SK-N-SH (cell line): ENCODE measurements at regions not wholly inside any gene's neighbourhood (a gene's known extent, or its start where the extent isn't known, plus 50 kb on each side); places are given as distances from the start of the nearest gene placed in this dataset.

ENCODE experiments used
- CTCF ChIA-PET: fragments of 300-600, 350-600 bp; formaldehyde crosslinking; extraction: SDS; loops from one replicate; lab custom pipeline; 2021; lab: Yijun Ruan, JAX
- POLR2A ChIA-PET: fragments of 350-600 bp; sonication (Branson Sonifier 250); formaldehyde crosslinking; extraction: SDS; loops from one replicate; lab custom pipeline; 2020; ENCODE audit warnings: antibody characterized with exemption, inconsistent platforms; lab: Yijun Ruan, JAX
- DNase-seq: peaks from one replicate; pipeline ENCODE4 v3.0.0; 2012
- H2AFZ ChIP-seq: fragments of 200-600 bp; sonication (generic); 2 replicates; pipeline ENCODE4 v1.8.1; 2016; ENCODE audit warnings: antibody characterized with exemption, mild to moderate bottlenecking, low read depth
- H3F3A ChIP-seq: fragments of 200-600 bp; sonication (generic); replicated peaks from 2 replicates; pipeline ENCODE3; 2016; ENCODE audit warnings: antibody characterized with exemption, mild to moderate bottlenecking; ENCODE audit not compliant: insufficient read depth
- H3K27ac ChIP-seq, 2 experiments: fragments of 200-500 bp in 1 of 2; fragments of 200-600 bp in 1 of 2; sonication (Bioruptor generic) in 1 of 2; sonication (generic), shearing (Covaris generic) in 1 of 2; 2 replicates each; pipeline versions ENCODE4 v1.5.1 to v1.6.1; 2014 to 2016; ENCODE audit warnings: low read depth in 2 of 2, inconsistent platforms in 1 of 2, low read length in 1 of 2, mild to moderate bottlenecking in 1 of 2, mixed read lengths in 1 of 2
- H3K27me3 ChIP-seq: fragments of 200-600 bp; sonication (generic), shearing (Covaris generic); 2 replicates; pipeline ENCODE4 v1.6.1; 2016; ENCODE audit warnings: mixed run types; ENCODE audit not compliant: insufficient read depth
- H3K36me3 ChIP-seq, 2 experiments: fragments of 200-500 bp in 1 of 2; fragments of 200-600 bp in 1 of 2; sonication (Bioruptor generic) in 1 of 2; sonication (generic) in 1 of 2; replicated peaks in 1 of 2; 2 replicates each; pipeline versions ENCODE3 to v1.5.1; 2014 to 2016; ENCODE audit warnings: low read length in 1 of 2, mild to moderate bottlenecking in 1 of 2; ENCODE audit not compliant: insufficient read depth in 2 of 2, control insufficient read depth in 1 of 2
- H3K4me1 ChIP-seq, 2 experiments: fragments of 200-500 bp in 1 of 2; fragments of 200-600 bp in 1 of 2; sonication (Bioruptor generic) in 1 of 2; sonication (generic), shearing (Covaris generic) in 1 of 2; 2 replicates each; pipeline versions ENCODE4 v1.5.1 to v1.6.1; 2014 to 2016; ENCODE audit warnings: low read depth in 1 of 2, low read length in 1 of 2, mixed run types in 1 of 2; ENCODE audit not compliant: insufficient read depth in 2 of 2, control insufficient read depth in 1 of 2
- H3K4me2 ChIP-seq: fragments of 200-600 bp; sonication (generic), shearing (Covaris generic); 2 replicates; pipeline ENCODE4 v1.6.1; 2017; ENCODE audit warnings: mixed run types
- H3K4me3 ChIP-seq, 2 experiments: fragments of 200-500 bp in 1 of 2; fragments of 200-600 bp in 1 of 2; sonication (Bioruptor generic) in 1 of 2; sonication (generic), shearing (Covaris generic) in 1 of 2; 2 replicates each; pipeline versions ENCODE4 v1.5.1 to v1.8.1; 2014 to 2016; ENCODE audit warnings: low read depth in 2 of 2, inconsistent platforms in 1 of 2, low read length in 1 of 2, mild to moderate bottlenecking in 1 of 2, mixed read lengths in 1 of 2, moderate library complexity in 1 of 2
- H3K79me2 ChIP-seq: fragments of 200-600 bp; sonication (generic); 2 replicates; pipeline ENCODE4 v1.8.1; 2017; ENCODE audit warnings: mild to moderate bottlenecking; ENCODE audit not compliant: insufficient read depth
- H3K9ac ChIP-seq: fragments of 200-600 bp; sonication (generic); 2 replicates; pipeline ENCODE4 v1.6.1; 2017; ENCODE audit warnings: mixed run types
- H3K9me2 ChIP-seq: fragments of 200-600 bp; sonication (generic); 2 replicates; pipeline ENCODE4 v1.6.1; 2017; ENCODE audit warnings: mixed run types
- H3K9me3 ChIP-seq: fragments of 200-600 bp; sonication (generic); 2 replicates; pipeline ENCODE4 v1.6.1; 2017; ENCODE audit warnings: mixed run types, mild to moderate bottlenecking, moderate library complexity
- H4K20me1 ChIP-seq: fragments of 200-600 bp; sonication (generic); 2 replicates; pipeline ENCODE4 v1.6.1; 2017; ENCODE audit warnings: mild to moderate bottlenecking, mixed run types; ENCODE audit not compliant: insufficient read depth
- CHD2 ChIP-seq: fragments of 150-350 bp; IDR thresholded peaks from 2 replicates; pipeline ENCODE4 v1.6.1; 2018; ENCODE audit warnings: low read length; ENCODE audit not compliant: partially characterized antibody
- ELF1 ChIP-seq: IDR thresholded peaks from 2 replicates; pipeline ENCODE4 v1.4.0; 2012
- EP300 ChIP-seq, 2 experiments: IDR thresholded peaks; 2 replicates each; pipeline versions ENCODE4 v1.4.0 to v1.6.1; 2012; ENCODE audit warnings: borderline replicate concordance in 1 of 2, low read depth in 1 of 2, low read length in 1 of 2
- EZH2phosphoT487 ChIP-seq: fragments of 200-600 bp; sonication (generic); IDR thresholded peaks from 2 replicates; pipeline ENCODE4 v1.6.1; 2017; ENCODE audit warnings: low read depth, mixed run types, mild to moderate bottlenecking, antibody characterized with exemption, moderate library complexity, borderline replicate concordance
- FOXJ3 ChIP-seq: sonication (generic); formaldehyde crosslinking; IDR thresholded peaks from 2 replicates; pipeline ENCODE4 v1.5.1; 2020; ENCODE audit warnings: mild to moderate bottlenecking, missing genetic modification reagents
- FOXM1 ChIP-seq: IDR thresholded peaks from 2 replicates; pipeline ENCODE4 v1.4.0; 2012; ENCODE audit warnings: low read depth, mild to moderate bottlenecking
- GABPA ChIP-seq: IDR thresholded peaks from 2 replicates; pipeline ENCODE4 v1.4.0; 2012; ENCODE audit warnings: low read depth, mild to moderate bottlenecking
- GATA2 ChIP-seq: sonication (generic); formaldehyde crosslinking; IDR thresholded peaks from 2 replicates; pipeline ENCODE4 v1.5.0; 2020; ENCODE audit warnings: mild to moderate bottlenecking, missing genetic modification reagents
- JUND ChIP-seq: IDR thresholded peaks from 2 replicates; pipeline ENCODE4 v1.4.0; 2012
- MXI1 ChIP-seq: IDR thresholded peaks from 2 replicates; pipeline ENCODE4 v1.6.1; 2012; ENCODE audit warnings: mild to moderate bottlenecking, low read depth, low read length, improper control_type of control experiment
- NFIC ChIP-seq: IDR thresholded peaks from 2 replicates; pipeline ENCODE4 v1.4.0; 2012; ENCODE audit warnings: borderline replicate concordance
- NRF1 ChIP-seq: IDR thresholded peaks from 2 replicates; pipeline ENCODE4 v1.6.1; 2012; ENCODE audit warnings: low read depth, mild to moderate bottlenecking, low read length
- POLR2AphosphoS5 ChIP-seq: IDR thresholded peaks from 2 replicates; pipeline ENCODE4 v1.6.1; 2012; ENCODE audit warnings: low read depth, low read length
- RCOR1 ChIP-seq: fragments of 150-350 bp; IDR thresholded peaks from 2 replicates; pipeline ENCODE4 v1.6.1; 2017; ENCODE audit warnings: antibody characterized with exemption, low read length
- RFX5 ChIP-seq: IDR thresholded peaks from 2 replicates; pipeline ENCODE4 v1.6.1; 2012; ENCODE audit warnings: mild to moderate bottlenecking, improper control_type of control experiment, low read length
- RXRA ChIP-seq: IDR thresholded peaks from 2 replicates; pipeline ENCODE4 v1.4.0; 2012; ENCODE audit warnings: low read depth, mild to moderate bottlenecking, borderline replicate concordance
- SIN3A ChIP-seq: IDR thresholded peaks from 2 replicates; pipeline ENCODE4 v1.6.1; 2012; ENCODE audit warnings: low read depth, mild to moderate bottlenecking, low read length, moderate library complexity, borderline replicate concordance
- TAF1 ChIP-seq: IDR thresholded peaks from 2 replicates; pipeline ENCODE4 v1.6.1; 2012; ENCODE audit warnings: low read depth, mild to moderate bottlenecking, low read length, moderate library complexity, borderline replicate concordance
- TEAD4 ChIP-seq: IDR thresholded peaks from 2 replicates; pipeline ENCODE4 v1.4.0; 2012; ENCODE audit warnings: mild to moderate bottlenecking, borderline replicate concordance; ENCODE audit not compliant: insufficient read depth
- YY1 ChIP-seq: IDR thresholded peaks from 2 replicates; pipeline ENCODE4 v1.4.0; 2012; ENCODE audit warnings: low read depth, mild to moderate bottlenecking
- WGBS: methylation state at CpG from one replicate; pipeline ENCODE4 v1.1.6; 2017; ENCODE audit warnings: low lambda C conversion rate; 5-methylcytosine and 5-hydroxymethylcytosine counted together
- TF ChIP-seq, protein P1 (sequence below): fragments of 200-600 bp; sonication (generic); IDR thresholded peaks from 2 replicates; pipeline ENCODE4 v1.6.1; 2017; ENCODE audit warnings: antibody characterized with exemption, mild to moderate bottlenecking, moderate library complexity
- TF ChIP-seq, protein P2 (sequence below): fragments of 150-350 bp; IDR thresholded peaks from 2 replicates; pipeline ENCODE4 v1.6.1; 2016; ENCODE audit warnings: mild to moderate bottlenecking, low read depth, low read length
- TF ChIP-seq, protein P3 (sequence below): fragments of 150-350 bp; IDR thresholded peaks from 2 replicates; pipeline ENCODE4 v1.6.1; 2017; ENCODE audit warnings: antibody characterized with exemption, low read length, low read depth, borderline replicate concordance
- TF ChIP-seq, protein P4 (sequence below): IDR thresholded peaks from 2 replicates; pipeline ENCODE4; 2012
- TF ChIP-seq, protein P5 (sequence below): IDR thresholded peaks from 2 replicates; pipeline ENCODE4 v1.4.0; 2012; ENCODE audit warnings: low read depth
- TF ChIP-seq, protein P6 (sequence below): IDR thresholded peaks from 2 replicates; pipeline ENCODE4 v1.4.0; 2012; ENCODE audit warnings: low read depth, borderline replicate concordance

DNA sequence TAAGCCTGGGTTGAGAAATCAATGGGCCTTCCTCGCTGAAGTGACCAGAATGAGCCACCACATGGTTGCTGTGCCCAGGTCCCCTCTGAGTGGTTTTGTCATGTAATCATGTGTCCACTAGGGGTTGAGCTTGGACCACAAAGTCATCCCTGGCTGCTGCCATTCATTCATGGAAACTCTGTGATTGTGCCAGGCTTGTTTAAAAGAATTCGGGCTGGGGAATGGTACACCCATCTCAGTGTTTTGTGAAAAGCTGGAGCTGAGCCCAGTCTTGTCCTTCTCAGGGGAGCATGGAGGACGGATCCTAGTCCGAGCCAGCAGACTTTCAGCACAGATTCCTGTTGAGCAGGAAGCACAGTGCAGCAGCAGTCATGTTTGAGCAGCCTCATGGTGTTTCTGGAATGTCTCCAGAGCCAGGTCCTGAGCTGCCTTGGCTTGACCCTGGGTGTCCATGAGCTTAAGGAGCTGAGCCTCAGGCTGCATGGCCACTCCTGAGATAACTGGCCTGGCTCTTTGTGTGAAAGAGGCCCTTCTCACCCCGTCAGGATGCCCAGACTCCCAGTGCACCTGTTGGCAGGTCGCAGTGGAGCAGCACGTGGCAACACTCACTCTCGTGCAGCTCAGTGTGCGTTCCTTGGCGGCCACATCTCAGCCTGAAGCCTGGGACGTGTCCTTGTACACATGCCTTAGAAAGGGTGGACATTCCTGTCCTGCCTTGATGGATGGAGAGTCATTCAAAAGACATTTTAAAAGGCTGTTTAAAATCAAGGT lies 260.3 kb upstream of the TPM1 start:
- H3K4me2 ChIP-seq: peak overlapping the region; percentile 63
- no peaks in the 10 kb centered on the region for H3K9me2 ChIP-seq
- H4K20me1 ChIP-seq: no peaks in the 10 kb centered on the region
- 59% methylated on average over 11 of the region's 11 CpGs for WGBS
- H3K9ac ChIP-seq: peak overlapping the region; percentile 47; the same call in 1 of the 2 replicates
- ChIA-PET POLR2A (interaction anchor here (0.8 to 0.9 kb wide), 2 partner anchors 266 to 311 kb away, joined by 3 to 4 read pairs; no protein-coding TSS in a partner anchor), CTCF (interaction anchor here (0.7 to 4.0 kb wide), 39 partner anchors 9 to 372 kb away, joined by 3 to 58 read pairs (median 4); no protein-coding TSS in a partner anchor)
- H3K79me2 ChIP-seq: no peaks in the 10 kb centered on the region; the same call in 1 of the 2 replicates
- no peaks in the 10 kb centered on the region for H3K9me3 ChIP-seq
- DNase-seq: peak; percentile 83
- peaks cover 28% of the 10 kb centered on the region for H3F3A ChIP-seq
- no peaks in the 10 kb centered on the region for H3K27me3 ChIP-seq
- peak overlapping the region; percentile 76 to 96 for H3K27ac ChIP-seq
- peaks cover 43 to 45% of the 10 kb centered on the region in 2 experiments for H3K36me3 ChIP-seq
- H2AFZ ChIP-seq: no peak overlapping the region
- peaks cover 22 to 51% of the 10 kb centered on the region in 2 experiments for H3K4me1 ChIP-seq
- no peak overlapping the region for H3K4me3 ChIP-seq
- TF ChIP-seq RXRA (no peak), JUND (no peak), GABPA (no peak), EZH2phosphoT487 (no peak), RFX5 (no peak), TAF1 (no peak), RCOR1 (peak; percentile 45; the same call in 1 of the 2 replicates), MXI1 (peak; percentile 77; the same call in 1 of the 2 replicates), GATA2 (no peak; the same call in 1 of the 2 replicates), FOXM1 (no peak), NRF1 (no peak), YY1 (peak; percentile 49; the same call in 1 of the 2 replicates), FOXJ3 (no peak), ELF1 (no peak), POLR2AphosphoS5 (peak; percentile 36; the same call in 1 of the 2 replicates), NFIC (peak; percentile 77), EP300 (IDR thresholded peaks at IDR 0.05; ENCODE audit: borderline replicate concordance in 1 of 2, low read depth in 1 of 2, low read length in 1 of 2) (no peak), TEAD4 (no peak), CHD2 (peak; percentile 37), SIN3A (no peak)
- TF ChIP-seq, protein P1, sequence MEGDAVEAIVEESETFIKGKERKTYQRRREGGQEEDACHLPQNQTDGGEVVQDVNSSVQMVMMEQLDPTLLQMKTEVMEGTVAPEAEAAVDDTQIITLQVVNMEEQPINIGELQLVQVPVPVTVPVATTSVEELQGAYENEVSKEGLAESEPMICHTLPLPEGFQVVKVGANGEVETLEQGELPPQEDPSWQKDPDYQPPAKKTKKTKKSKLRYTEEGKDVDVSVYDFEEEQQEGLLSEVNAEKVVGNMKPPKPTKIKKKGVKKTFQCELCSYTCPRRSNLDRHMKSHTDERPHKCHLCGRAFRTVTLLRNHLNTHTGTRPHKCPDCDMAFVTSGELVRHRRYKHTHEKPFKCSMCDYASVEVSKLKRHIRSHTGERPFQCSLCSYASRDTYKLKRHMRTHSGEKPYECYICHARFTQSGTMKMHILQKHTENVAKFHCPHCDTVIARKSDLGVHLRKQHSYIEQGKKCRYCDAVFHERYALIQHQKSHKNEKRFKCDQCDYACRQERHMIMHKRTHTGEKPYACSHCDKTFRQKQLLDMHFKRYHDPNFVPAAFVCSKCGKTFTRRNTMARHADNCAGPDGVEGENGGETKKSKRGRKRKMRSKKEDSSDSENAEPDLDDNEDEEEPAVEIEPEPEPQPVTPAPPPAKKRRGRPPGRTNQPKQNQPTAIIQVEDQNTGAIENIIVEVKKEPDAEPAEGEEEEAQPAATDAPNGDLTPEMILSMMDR: peak; percentile 83
- TF ChIP-seq, protein P2, sequence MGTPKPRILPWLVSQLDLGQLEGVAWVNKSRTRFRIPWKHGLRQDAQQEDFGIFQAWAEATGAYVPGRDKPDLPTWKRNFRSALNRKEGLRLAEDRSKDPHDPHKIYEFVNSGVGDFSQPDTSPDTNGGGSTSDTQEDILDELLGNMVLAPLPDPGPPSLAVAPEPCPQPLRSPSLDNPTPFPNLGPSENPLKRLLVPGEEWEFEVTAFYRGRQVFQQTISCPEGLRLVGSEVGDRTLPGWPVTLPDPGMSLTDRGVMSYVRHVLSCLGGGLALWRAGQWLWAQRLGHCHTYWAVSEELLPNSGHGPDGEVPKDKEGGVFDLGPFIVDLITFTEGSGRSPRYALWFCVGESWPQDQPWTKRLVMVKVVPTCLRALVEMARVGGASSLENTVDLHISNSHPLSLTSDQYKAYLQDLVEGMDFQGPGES: no peak
- TF ChIP-seq, protein P3, sequence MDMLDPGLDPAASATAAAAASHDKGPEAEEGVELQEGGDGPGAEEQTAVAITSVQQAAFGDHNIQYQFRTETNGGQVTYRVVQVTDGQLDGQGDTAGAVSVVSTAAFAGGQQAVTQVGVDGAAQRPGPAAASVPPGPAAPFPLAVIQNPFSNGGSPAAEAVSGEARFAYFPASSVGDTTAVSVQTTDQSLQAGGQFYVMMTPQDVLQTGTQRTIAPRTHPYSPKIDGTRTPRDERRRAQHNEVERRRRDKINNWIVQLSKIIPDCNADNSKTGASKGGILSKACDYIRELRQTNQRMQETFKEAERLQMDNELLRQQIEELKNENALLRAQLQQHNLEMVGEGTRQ: no peak
- TF ChIP-seq, protein P4, sequence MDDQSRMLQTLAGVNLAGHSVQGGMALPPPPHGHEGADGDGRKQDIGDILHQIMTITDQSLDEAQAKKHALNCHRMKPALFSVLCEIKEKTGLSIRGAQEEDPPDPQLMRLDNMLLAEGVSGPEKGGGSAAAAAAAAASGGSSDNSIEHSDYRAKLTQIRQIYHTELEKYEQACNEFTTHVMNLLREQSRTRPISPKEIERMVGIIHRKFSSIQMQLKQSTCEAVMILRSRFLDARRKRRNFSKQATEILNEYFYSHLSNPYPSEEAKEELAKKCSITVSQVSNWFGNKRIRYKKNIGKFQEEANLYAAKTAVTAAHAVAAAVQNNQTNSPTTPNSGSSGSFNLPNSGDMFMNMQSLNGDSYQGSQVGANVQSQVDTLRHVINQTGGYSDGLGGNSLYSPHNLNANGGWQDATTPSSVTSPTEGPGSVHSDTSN: no peak; the same call in 1 of the 2 replicates
- TF ChIP-seq, protein P5, sequence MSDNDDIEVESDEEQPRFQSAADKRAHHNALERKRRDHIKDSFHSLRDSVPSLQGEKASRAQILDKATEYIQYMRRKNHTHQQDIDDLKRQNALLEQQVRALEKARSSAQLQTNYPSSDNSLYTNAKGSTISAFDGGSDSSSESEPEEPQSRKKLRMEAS: no peak
- TF ChIP-seq, protein P6, sequence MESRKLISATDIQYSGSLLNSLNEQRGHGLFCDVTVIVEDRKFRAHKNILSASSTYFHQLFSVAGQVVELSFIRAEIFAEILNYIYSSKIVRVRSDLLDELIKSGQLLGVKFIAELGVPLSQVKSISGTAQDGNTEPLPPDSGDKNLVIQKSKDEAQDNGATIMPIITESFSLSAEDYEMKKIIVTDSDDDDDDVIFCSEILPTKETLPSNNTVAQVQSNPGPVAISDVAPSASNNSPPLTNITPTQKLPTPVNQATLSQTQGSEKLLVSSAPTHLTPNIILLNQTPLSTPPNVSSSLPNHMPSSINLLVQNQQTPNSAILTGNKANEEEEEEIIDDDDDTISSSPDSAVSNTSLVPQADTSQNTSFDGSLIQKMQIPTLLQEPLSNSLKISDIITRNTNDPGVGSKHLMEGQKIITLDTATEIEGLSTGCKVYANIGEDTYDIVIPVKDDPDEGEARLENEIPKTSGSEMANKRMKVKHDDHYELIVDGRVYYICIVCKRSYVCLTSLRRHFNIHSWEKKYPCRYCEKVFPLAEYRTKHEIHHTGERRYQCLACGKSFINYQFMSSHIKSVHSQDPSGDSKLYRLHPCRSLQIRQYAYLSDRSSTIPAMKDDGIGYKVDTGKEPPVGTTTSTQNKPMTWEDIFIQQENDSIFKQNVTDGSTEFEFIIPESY: no peak
